Stomach (tissue), 8 donors: ENCODE measurements at regions not wholly inside any gene's neighbourhood (a gene's known extent, or its start where the extent isn't known, plus 50 kb on each side); places are given as distances from the start of the nearest gene placed in this dataset.
A peak's percentile ranks its signal among the peaks of the same experiment; 100 is the strongest.

Source experiments
- DNase-seq, 2 donors: peaks; one replicate each; pipeline versions ENCODE4 v3.0.0 to v3.0.0-alpha.2; 2013 to 2019
- H3K27ac ChIP-seq, 5 donors: fragments of 200-600 bp in 4 of 5; sonication (generic) in 4 of 5; one replicate each; pipeline ENCODE4 v1.5.1; 2013 to 2019; ENCODE audit warnings: mild to moderate bottlenecking in 1 of 5, moderate library complexity in 1 of 5
- H3K27me3 ChIP-seq, 3 donors: fragments of 200-600 bp; sonication (generic); one replicate each; pipeline ENCODE4 v1.5.1; 2017 to 2019; ENCODE audit warnings: mixed run types in 1 of 3
- H3K36me3 ChIP-seq, 4 donors: fragments of 200-600 bp; sonication (generic); 1 replicate in 3 of 4; 2 replicates in 1 of 4; pipeline ENCODE4 v1.5.1; 2016 to 2019
- H3K4me1 ChIP-seq, 4 donors: fragments of 200-600 bp; sonication (generic); one replicate each; pipeline ENCODE4 v1.5.1; 2016 to 2019
- H3K4me3 ChIP-seq, 4 donors: fragments of 200-600 bp; sonication (generic) in 3 of 4; one replicate each; pipeline ENCODE4 v1.5.1; 2016 to 2019; ENCODE audit warnings: mild to moderate bottlenecking in 1 of 4
- H3K9me3 ChIP-seq, 4 donors: fragments of 200-600 bp; sonication (generic); one replicate each; pipeline ENCODE4 v1.5.1; 2016 to 2019
- CTCF ChIP-seq, 7 experiments: fragments of 450-650 bp in 4 of 7; fragments of 200-600 bp in 3 of 7; sonication (generic) in 3 of 7; IDR thresholded peaks; one replicate each; pipeline ENCODE4 v1.5.1; 2016 to 2019; ENCODE audit warnings: antibody characterized with exemption in 7 of 7, control low read depth in 2 of 7, mild to moderate bottlenecking in 1 of 7
- EP300 ChIP-seq: sonication (generic); formaldehyde crosslinking; IDR thresholded peaks from one replicate; pipeline ENCODE4 v1.6.1; 2017; ENCODE audit warnings: antibody characterized with exemption
- POLR2A ChIP-seq, 4 donors: fragments of 450-650 bp; IDR thresholded peaks; one replicate each; pipeline ENCODE4 v1.6.1; 2016; ENCODE audit warnings: antibody characterized with exemption in 4 of 4, control low read depth in 2 of 4, mild to moderate bottlenecking in 1 of 4, moderate library complexity in 1 of 4
- POLR2AphosphoS5 ChIP-seq, 3 donors: sonication (generic); formaldehyde crosslinking; IDR thresholded peaks; one replicate each; pipeline ENCODE4 v1.6.1; 2016; ENCODE audit warnings: antibody characterized with exemption in 3 of 3
- WGBS, 5 donors: extraction: QIAGEN DNeasy Blood & Tissue Kit in 3 of 5; methylation state at CpG; one replicate each; pipeline versions ENCODE4 v1.1.5 to v1.1.7; 2013 to 2018; 5-methylcytosine and 5-hydroxymethylcytosine counted together
- intact Hi-C: fragments of 100-400 bp; cut with DNase I; formaldehyde crosslinking; loops from one replicate; pipeline ENCODE4 v1.15.1; 2023; ENCODE audit warnings: low total_unique reads
- donor health status: healthy with polysubstance abuse.
- donor health status: Bipolar disorder and iron deficiency.
- donor health status: healthy.

DNA sequence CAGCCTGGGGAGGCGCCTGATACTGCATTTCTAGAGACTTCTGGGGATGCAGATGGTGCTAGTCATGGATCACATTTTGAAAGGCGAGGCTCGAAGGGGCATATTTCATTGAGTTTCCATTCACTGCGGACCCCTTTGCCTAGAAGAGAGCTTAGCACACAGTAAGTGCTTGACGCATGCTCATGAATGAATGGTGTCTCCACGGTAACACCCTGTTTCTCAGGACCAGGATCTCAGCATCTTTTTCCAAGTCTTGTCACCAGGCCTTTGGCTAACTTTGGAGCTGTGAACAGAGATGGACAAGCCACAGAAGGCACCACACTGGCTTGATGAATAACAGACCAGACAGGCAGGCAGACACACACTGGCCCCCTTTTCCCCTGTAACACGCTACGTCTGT is 151.3 kb downstream of the FOXL1 start:
- H3K36me3 ChIP-seq, result no peaks in the 10 kb centered on the region
- intact Hi-C loops, result no loop called here
- peaks cover 3 to 87% (median 27%) of the 10 kb centered on the region in 3 donors for H3K27me3 ChIP-seq
- H3K27ac ChIP-seq, result no peak overlapping the region
- 80 to 88% (median 86%) methylated on average over 8 of the region's 8 CpGs for WGBS, 5 donors
- no peak overlapping the region for H3K4me3 ChIP-seq
- DNase-seq, result no peak
- H3K4me1 ChIP-seq, result no peaks in the 10 kb centered on the region
- TF ChIP-seq POLR2A (IDR thresholded peaks at IDR 0.05), result no peak
- no peak for TF ChIP-seq CTCF (IDR thresholded peaks at IDR 0.05)
- TF ChIP-seq EP300, result no peak
- TF ChIP-seq POLR2AphosphoS5 (IDR thresholded peaks at IDR 0.05), result no peak
- H3K9me3 ChIP-seq, result peaks cover 0 to 7% (median 0%) of the 10 kb centered on the region in 4 donors

DNA sequence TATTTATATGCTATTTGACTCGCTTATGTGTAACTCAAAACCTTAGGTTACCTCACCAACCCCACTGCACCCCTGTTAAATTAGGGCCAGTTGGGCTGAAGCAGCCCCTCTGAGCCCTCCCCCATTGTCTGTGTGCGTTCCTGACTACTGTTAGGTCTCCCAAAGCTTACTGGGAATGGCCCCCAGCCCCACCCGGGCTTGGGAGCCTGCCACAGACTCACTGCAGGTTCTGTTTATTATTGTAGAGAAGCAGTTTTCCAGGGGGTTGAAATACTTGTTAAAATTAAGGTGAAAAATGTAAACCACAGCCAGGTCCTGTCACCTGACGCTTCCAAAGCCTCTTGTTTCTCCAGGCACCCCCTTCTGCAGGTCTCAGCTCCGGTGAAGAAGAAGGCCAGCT is 151.7 kb downstream of the FOXL1 start:
- Histone ChIP-seq H3K36me3 (no peaks in the 10 kb centered on the region), H3K4me1 (no peaks in the 10 kb centered on the region), H3K27ac (no peak overlapping the region), H3K4me3 (no peak overlapping the region), H3K27me3 (peaks cover 3 to 91% (median 30%) of the 10 kb centered on the region in 3 donors), H3K9me3 (peaks cover 0 to 7% (median 0%) of the 10 kb centered on the region in 4 donors)
- 59 to 80% (median 66%) methylated on average over 5 of the region's 5 CpGs for WGBS, 5 donors
- DNase-seq, result no peak
- intact Hi-C loops, result no loop called here
- TF ChIP-seq POLR2A (IDR thresholded peaks at IDR 0.05) (no peak), POLR2AphosphoS5 (IDR thresholded peaks at IDR 0.05) (no peak), CTCF (IDR thresholded peaks at IDR 0.05) (no peak), EP300 (no peak)

DNA sequence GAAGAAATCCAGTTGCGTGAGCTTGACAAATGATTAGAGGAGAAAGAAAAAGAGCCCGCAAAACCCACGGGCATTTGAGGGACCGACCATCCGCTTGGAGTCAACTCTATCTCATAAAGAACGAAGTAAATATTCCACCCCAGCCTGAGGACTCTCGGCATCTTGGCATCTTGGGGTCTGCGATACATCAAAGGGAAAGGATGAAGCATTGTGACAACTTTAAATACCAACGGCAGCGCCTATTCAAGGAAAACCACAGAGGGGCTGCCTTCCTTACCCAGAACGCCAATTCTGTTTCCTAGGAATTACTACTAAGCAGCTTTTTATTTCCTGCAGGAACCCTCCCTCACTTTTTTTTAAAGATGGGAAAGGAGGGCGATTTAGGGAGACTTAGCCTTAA is 152.2 kb downstream of the FOXL1 start:
- no peak for DNase-seq
- Histone ChIP-seq H3K4me3 (no peak overlapping the region), H3K4me1 (no peaks in the 10 kb centered on the region), H3K27ac (no peak overlapping the region), H3K36me3 (no peaks in the 10 kb centered on the region), H3K27me3 (peaks cover 3 to 96% (median 31%) of the 10 kb centered on the region in 3 donors), H3K9me3 (peaks cover 0 to 7% (median 0%) of the 10 kb centered on the region in 4 donors)
- 35 to 55% (median 41%) methylated on average over 12 of the region's 12 CpGs for WGBS, 5 donors
- TF ChIP-seq POLR2AphosphoS5 (IDR thresholded peaks at IDR 0.05) (no peak), EP300 (no peak), CTCF (IDR thresholded peaks at IDR 0.05) (no peak), POLR2A (IDR thresholded peaks at IDR 0.05) (no peak)
- intact Hi-C loops, result no loop called here

DNA sequence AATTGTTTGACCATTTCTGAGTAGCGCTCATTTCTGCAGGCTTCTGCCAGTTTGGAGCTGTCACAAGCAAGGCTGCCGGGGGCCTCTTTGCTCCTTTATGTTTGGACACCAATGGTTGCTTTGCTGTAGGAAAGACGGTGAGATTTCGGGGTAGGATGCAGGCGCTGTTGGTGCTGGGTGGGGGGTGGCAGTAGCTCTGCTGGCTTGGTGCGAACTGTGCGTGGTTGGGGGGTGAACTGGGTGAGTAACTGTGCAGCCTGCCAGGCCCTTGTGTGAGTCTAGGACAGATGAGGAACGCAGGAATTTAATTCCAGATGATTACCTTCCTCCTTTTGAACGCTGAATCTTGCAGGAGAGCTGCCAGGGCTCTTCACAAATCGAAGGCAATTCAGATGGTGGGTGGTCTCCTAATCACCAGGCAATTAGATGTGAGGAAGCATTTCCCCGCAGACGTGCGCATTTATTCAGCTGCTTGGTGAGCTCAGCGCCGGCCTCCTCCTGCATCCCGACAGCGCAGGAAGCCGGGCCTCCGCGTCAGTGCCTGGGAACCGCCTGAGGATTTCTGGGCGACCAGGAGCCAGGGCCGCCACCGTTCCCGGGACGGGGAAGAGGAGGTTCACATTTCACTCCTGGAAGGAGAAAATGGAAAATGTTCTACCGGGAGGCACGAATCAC is 154.4 kb downstream of the FOXL1 start:
- WGBS, 5 donors, result 30 to 45% (median 32%) methylated on average over 22 to 28 of the region's 28 CpGs
- Histone ChIP-seq H3K36me3 (no peaks in the 10 kb centered on the region), H3K4me1 (no peaks in the 10 kb centered on the region), H3K4me3 (no peak overlapping the region), H3K27me3 (peaks cover 0 to 89% (median 35%) of the 10 kb centered on the region in 3 donors), H3K9me3 (peaks cover 0 to 7% (median 0%) of the 10 kb centered on the region in 4 donors), H3K27ac (no peak overlapping the region)
- intact Hi-C loops, result no loop called here
- peak in 1 of 2 donors; percentile 30 for DNase-seq
- no peak for TF ChIP-seq CTCF (IDR thresholded peaks at IDR 0.05)
- no peak for TF ChIP-seq POLR2A (IDR thresholded peaks at IDR 0.05)
- no peak for TF ChIP-seq POLR2AphosphoS5 (IDR thresholded peaks at IDR 0.05)
- TF ChIP-seq EP300, result no peak
